KMS-11 (cell line): ENCODE measurements at regions not wholly inside any gene's neighbourhood (a gene's known extent, or its start where the extent isn't known, plus 50 kb on each side); places are given as distances from the start of the nearest gene placed in this dataset.

Source experiments
- H2AFZ ChIP-seq: fragments of 200-600 bp; sonication (generic); 2 replicates; pipeline ENCODE4 v1.6.1; 2016; ENCODE audit warnings: antibody characterized with exemption, mixed run types, low read depth
- H3K27ac ChIP-seq: fragments of 200-600 bp; sonication (generic); 2 replicates; pipeline ENCODE4 v1.6.1; 2016; ENCODE audit warnings: mild to moderate bottlenecking, mixed run types
- H3K27me3 ChIP-seq: fragments of 200-600 bp; sonication (generic); 2 replicates; pipeline ENCODE4 v1.6.1; 2017; ENCODE audit warnings: mild to moderate bottlenecking, low read depth, mixed run types, moderate library complexity; ENCODE audit not compliant: insufficient read depth
- H3K36me3 ChIP-seq: fragments of 200-600 bp; sonication (generic); 2 replicates; pipeline ENCODE4 v1.6.1; 2017; ENCODE audit warnings: mild to moderate bottlenecking, mixed run types; ENCODE audit not compliant: insufficient read depth
- H3K4me1 ChIP-seq: fragments of 200-600 bp; sonication (generic); 2 replicates; pipeline ENCODE4 v1.6.1; 2016; ENCODE audit warnings: mild to moderate bottlenecking, low read depth, mixed run types; ENCODE audit not compliant: poor library complexity, severe bottlenecking
- H3K4me2 ChIP-seq: fragments of 200-600 bp; sonication (generic); 2 replicates; pipeline ENCODE4 v1.7.0; 2016; ENCODE audit warnings: mild to moderate bottlenecking, mixed run types
- H3K4me3 ChIP-seq: fragments of 200-600 bp; sonication (generic); IDR thresholded peaks from 2 replicates; pipeline ENCODE4 v1.6.1; 2017; ENCODE audit warnings: low read depth, low read length, mixed read lengths; ENCODE audit not compliant: insufficient read depth
- H3K79me2 ChIP-seq: fragments of 200-600 bp; sonication (generic); 2 replicates; pipeline ENCODE4 v1.6.1; 2016; ENCODE audit warnings: low read depth, mixed run types; ENCODE audit not compliant: insufficient read depth
- H3K9ac ChIP-seq: fragments of 200-600 bp; sonication (generic); 2 replicates; pipeline ENCODE4 v1.6.1; 2016; ENCODE audit warnings: mild to moderate bottlenecking, mixed run types
- H4K20me1 ChIP-seq: fragments of 200-600 bp; sonication (generic); 2 replicates; pipeline ENCODE4 v1.6.1; 2016; ENCODE audit warnings: mild to moderate bottlenecking, mixed run types; ENCODE audit not compliant: insufficient read depth
- TF ChIP-seq, protein P1 (sequence below): fragments of 200-600 bp; sonication (generic); conservative IDR thresholded peaks from 2 replicates; pipeline ENCODE4 v1.6.1; 2017; ENCODE audit warnings: low read depth, mild to moderate bottlenecking, antibody characterized with exemption, low read length, moderate library complexity, mixed read lengths

DNA sequence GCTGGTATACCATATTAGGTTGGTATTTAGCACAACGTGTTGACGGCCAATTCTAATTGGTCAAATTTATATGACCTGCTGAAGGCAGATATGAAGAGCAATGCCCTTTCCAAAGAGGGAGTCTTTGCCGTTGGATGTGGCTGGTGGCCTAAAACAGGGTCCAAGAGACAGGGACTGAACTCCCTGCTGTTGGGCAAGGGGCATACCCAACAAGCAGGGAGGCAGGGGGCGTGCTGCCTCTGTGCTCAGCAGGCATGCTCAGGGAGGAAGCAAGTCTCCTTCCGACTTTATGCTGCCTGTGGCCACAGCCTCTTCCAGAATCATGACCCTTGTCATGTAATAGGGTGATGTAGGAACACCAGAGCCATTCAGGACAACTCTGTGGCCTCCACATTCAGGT lies 167.7 kb upstream of the NPVF start:
- H4K20me1 ChIP-seq: no peaks in the 10 kb centered on the region
- TF ChIP-seq, protein P1, sequence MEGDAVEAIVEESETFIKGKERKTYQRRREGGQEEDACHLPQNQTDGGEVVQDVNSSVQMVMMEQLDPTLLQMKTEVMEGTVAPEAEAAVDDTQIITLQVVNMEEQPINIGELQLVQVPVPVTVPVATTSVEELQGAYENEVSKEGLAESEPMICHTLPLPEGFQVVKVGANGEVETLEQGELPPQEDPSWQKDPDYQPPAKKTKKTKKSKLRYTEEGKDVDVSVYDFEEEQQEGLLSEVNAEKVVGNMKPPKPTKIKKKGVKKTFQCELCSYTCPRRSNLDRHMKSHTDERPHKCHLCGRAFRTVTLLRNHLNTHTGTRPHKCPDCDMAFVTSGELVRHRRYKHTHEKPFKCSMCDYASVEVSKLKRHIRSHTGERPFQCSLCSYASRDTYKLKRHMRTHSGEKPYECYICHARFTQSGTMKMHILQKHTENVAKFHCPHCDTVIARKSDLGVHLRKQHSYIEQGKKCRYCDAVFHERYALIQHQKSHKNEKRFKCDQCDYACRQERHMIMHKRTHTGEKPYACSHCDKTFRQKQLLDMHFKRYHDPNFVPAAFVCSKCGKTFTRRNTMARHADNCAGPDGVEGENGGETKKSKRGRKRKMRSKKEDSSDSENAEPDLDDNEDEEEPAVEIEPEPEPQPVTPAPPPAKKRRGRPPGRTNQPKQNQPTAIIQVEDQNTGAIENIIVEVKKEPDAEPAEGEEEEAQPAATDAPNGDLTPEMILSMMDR: no peak
- no peak overlapping the region for H3K4me2 ChIP-seq
- H3K9ac ChIP-seq: no peak overlapping the region
- no peaks in the 10 kb centered on the region for H3K36me3 ChIP-seq
- H3K4me3 ChIP-seq: no peak overlapping the region
- no peaks in the 10 kb centered on the region for H3K27me3 ChIP-seq
- H3K27ac ChIP-seq: no peak overlapping the region
- H3K4me1 ChIP-seq: no peaks in the 10 kb centered on the region
- H2AFZ ChIP-seq: no peak overlapping the region
- H3K79me2 ChIP-seq: no peaks in the 10 kb centered on the region

DNA sequence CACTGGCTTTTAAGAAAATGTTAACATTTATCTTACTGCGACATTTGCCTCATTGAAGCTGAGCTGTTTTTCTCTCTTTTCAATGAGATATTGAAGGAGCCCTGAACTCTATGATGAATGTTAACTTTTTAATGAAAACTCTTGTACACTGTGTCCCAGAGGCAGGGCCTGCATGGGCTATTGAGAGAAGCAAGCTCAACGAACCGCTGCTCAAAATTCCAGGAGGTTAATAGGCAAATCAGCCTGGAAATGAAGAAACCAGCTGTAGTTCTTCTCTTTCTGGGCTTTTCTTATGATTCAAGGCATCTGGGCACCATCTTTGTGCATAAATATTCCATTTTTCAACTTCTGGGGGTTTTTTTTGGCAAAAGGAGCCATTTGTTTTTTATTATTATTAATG lies 168.4 kb upstream of the NPVF start:
- no peaks in the 10 kb centered on the region for H4K20me1 ChIP-seq
- no peak overlapping the region for H2AFZ ChIP-seq
- H3K27me3 ChIP-seq: no peaks in the 10 kb centered on the region
- H3K27ac ChIP-seq: no peak overlapping the region
- no peaks in the 10 kb centered on the region for H3K36me3 ChIP-seq
- TF ChIP-seq, protein P1: no peak
- H3K4me2 ChIP-seq: no peak overlapping the region
- no peak overlapping the region for H3K9ac ChIP-seq
- no peak overlapping the region for H3K4me3 ChIP-seq
- H3K4me1 ChIP-seq: no peaks in the 10 kb centered on the region
- H3K79me2 ChIP-seq: no peaks in the 10 kb centered on the region

DNA sequence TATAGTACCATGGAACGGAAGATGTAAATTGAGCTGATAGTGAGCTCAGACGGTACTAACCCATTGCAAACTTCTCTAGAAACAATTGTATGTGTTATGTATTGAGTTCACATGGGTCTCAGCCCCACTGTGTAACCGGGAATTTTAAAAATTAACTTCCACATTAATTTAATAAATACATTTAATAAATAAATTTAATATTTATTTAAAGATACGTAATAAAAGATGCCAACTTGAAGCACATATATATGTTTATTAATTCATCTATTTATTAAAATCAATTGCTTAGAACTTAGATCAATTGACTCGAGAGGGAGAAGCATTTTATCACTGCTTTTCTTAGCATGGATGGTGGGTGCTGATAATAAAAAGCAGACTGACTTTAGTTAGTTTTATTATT lies 170.1 kb upstream of the NPVF start:
- no peaks in the 10 kb centered on the region for H3K27me3 ChIP-seq
- no peaks in the 10 kb centered on the region for H4K20me1 ChIP-seq
- no peaks in the 10 kb centered on the region for H3K79me2 ChIP-seq
- no peak overlapping the region for H2AFZ ChIP-seq
- H3K27ac ChIP-seq: no peak overlapping the region
- no peak overlapping the region for H3K4me3 ChIP-seq
- TF ChIP-seq, protein P1: no peak
- no peak overlapping the region for H3K4me2 ChIP-seq
- H3K36me3 ChIP-seq: no peaks in the 10 kb centered on the region
- no peaks in the 10 kb centered on the region for H3K4me1 ChIP-seq
- H3K9ac ChIP-seq: no peak overlapping the region

DNA sequence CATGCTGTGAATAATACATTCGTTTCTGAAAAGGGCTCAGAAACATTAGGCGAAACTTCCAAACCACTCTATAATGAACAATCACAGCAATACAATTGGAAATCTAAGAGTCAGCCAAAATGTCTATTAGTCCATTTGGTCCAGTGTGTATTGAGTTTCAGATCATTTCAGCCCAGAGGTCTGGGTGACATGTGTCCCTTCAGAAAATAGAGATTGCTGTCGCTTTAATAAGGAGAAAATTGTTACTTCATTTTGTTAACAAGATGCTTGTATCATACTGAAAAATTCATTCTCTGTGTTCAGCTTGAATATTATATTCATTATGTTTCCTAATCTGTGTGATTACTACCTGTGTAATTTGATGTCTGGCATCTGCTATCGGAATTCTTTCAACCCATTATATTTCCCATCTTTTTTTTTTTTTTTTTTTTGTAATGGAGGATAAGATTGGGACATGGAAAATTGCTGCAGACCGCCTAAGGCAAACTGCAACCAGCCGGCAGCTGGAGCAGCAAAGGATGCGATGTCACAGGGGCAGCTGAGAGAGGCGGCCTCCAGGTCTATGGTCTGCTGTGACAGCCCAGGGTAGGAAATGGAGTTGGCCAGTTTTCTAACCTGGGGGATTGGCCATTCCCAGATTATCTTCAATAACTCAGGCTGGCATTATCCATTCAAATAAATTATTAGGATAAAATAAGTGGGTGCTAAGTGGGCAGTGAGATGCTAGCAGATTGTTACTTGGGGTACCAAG lies 170.9 kb upstream of the NPVF start:
- H3K9ac ChIP-seq: no peak overlapping the region
- no peaks in the 10 kb centered on the region for H3K27me3 ChIP-seq
- no peaks in the 10 kb centered on the region for H4K20me1 ChIP-seq
- no peaks in the 10 kb centered on the region for H3K79me2 ChIP-seq
- no peak overlapping the region for H3K4me3 ChIP-seq
- H3K36me3 ChIP-seq: no peaks in the 10 kb centered on the region
- H3K4me2 ChIP-seq: no peak overlapping the region
- no peak overlapping the region for H2AFZ ChIP-seq
- H3K27ac ChIP-seq: no peak overlapping the region
- H3K4me1 ChIP-seq: no peaks in the 10 kb centered on the region
- TF ChIP-seq, protein P1: no peak
